MCF 10A (cell line): ENCODE measurements at regions not wholly inside any gene's neighbourhood (a gene's known extent, or its start where the extent isn't known, plus 50 kb on each side); places are given as distances from the start of the nearest gene placed in this dataset.

Experiments
- BruUV-seq: library from RNA; stranded (reverse); fragments of 400-500 nt; replicated peaks from 2 replicates; lab custom pipeline; 2021; lab: Mats Ljungman, UMichigan
- CTCF ChIA-PET: fragments of 300-600 bp; sonication (Branson Sonifier 250); formaldehyde crosslinking; extraction: SDS; loops from one replicate; lab custom pipeline; 2021; ENCODE audit warnings: antibody characterized with exemption, inconsistent platforms; lab: Yijun Ruan, JAX
- POLR2A ChIA-PET: fragments of 300-600, 350-650 bp; sonication (Branson Sonifier 250); formaldehyde crosslinking; extraction: SDS; loops from one replicate; lab custom pipeline; 2020; ENCODE audit warnings: antibody characterized with exemption, inconsistent platforms; lab: Yijun Ruan, JAX
- DNase-seq: peaks from one replicate; pipeline ENCODE4 v3.0.0-alpha.2; 2018; ENCODE audit not compliant: unreplicated experiment
- H3K27ac Mint-ChIP-seq: one replicate; pipeline ENCODE4 v1.8.0; 2022; ENCODE audit warnings: mild to moderate bottlenecking, low read depth, mixed read lengths; ENCODE audit not compliant: unreplicated experiment
- H3K27me3 Mint-ChIP-seq: one replicate; pipeline ENCODE4 v1.8.0; 2022; ENCODE audit warnings: mixed read lengths; ENCODE audit not compliant: insufficient read depth, unreplicated experiment
- H3K36me3 Mint-ChIP-seq: one replicate; pipeline ENCODE4 v1.8.0; 2022; ENCODE audit warnings: mild to moderate bottlenecking, moderate library complexity, mixed read lengths; ENCODE audit not compliant: insufficient read depth, unreplicated experiment
- H3K4me1 Mint-ChIP-seq: one replicate; pipeline ENCODE4 v1.8.0; 2022; ENCODE audit warnings: mixed read lengths; ENCODE audit not compliant: insufficient read depth, unreplicated experiment
- H3K4me3 Mint-ChIP-seq: one replicate; pipeline ENCODE4 v1.8.0; 2022; ENCODE audit warnings: mild to moderate bottlenecking, moderate library complexity, mixed read lengths; ENCODE audit not compliant: unreplicated experiment
- H3K9me3 Mint-ChIP-seq: one replicate; pipeline ENCODE4 v1.8.0; 2022; ENCODE audit warnings: mixed read lengths; ENCODE audit not compliant: unreplicated experiment
- CTCF ChIP-seq: fragments of 200-600 bp; IDR thresholded peaks from one replicate; pipeline ENCODE4 v1.8.0; 2022; ENCODE audit warnings: antibody characterized with exemption, mild to moderate bottlenecking; ENCODE audit not compliant: unreplicated experiment
- intact Hi-C: fragments of 100-400 bp; cut with micrococcal nuclease; formaldehyde crosslinking; loops from 2 replicates; pipeline ENCODE4 v1.14.1; 2022

- Mint-ChIP-seq H3K4me1 (peaks cover 26% of the 10 kb centered on the region), H3K9me3 (no peaks in the 10 kb centered on the region), H3K4me3 (no peak overlapping the region), H3K36me3 (no peaks in the 10 kb centered on the region), H3K27ac (no peak overlapping the region), H3K27me3 (no peaks in the 10 kb centered on the region)
- DNase-seq, result no peak
- no peak for TF ChIP-seq CTCF
- POLR2A ChIA-PET, result no interaction called here
- intact Hi-C loops, result no loop called here
- no TSS peak for BruUV-seq
- CTCF ChIA-PET, result no interaction called here
Measured at GRCh38 chr15:70319466-70319865, 221.7 kb upstream of the TLE3 start.

GRCh38 chr15:70318594-70319465, 221.1 kb upstream of the TLE3 start:
- Mint-ChIP-seq H3K4me3 (no peak overlapping the region), H3K27me3 (no peaks in the 10 kb centered on the region), H3K4me1 (peaks cover 19% of the 10 kb centered on the region), H3K36me3 (no peaks in the 10 kb centered on the region), H3K9me3 (no peaks in the 10 kb centered on the region), H3K27ac (no peak overlapping the region)
- BruUV-seq, result no TSS peak
- ChIA-PET POLR2A (no interaction called here), CTCF (no interaction called here)
- peak; percentile 32 for DNase-seq
- intact Hi-C loops, result no loop called here
- no peak for TF ChIP-seq CTCF

GRCh38 chr15:70316059-70316600, 218.4 kb upstream of the TLE3 start:
- intact Hi-C loops, result no loop called here
- DNase-seq, result no peak
- no peaks in the 10 kb centered on the region for H3K36me3 Mint-ChIP-seq
- no peaks in the 10 kb centered on the region for H3K9me3 Mint-ChIP-seq
- no TSS peak for BruUV-seq
- H3K4me1 Mint-ChIP-seq, result peaks cover 15% of the 10 kb centered on the region
- TF ChIP-seq CTCF, result no peak
- no peaks in the 10 kb centered on the region for H3K27me3 Mint-ChIP-seq
- no peak overlapping the region for H3K4me3 Mint-ChIP-seq
- CTCF ChIA-PET, result interaction anchor here (0.6 kb wide), 1 partner anchor 25 kb away, joined by 3 read pairs; no protein-coding TSS in a partner anchor
- POLR2A ChIA-PET, result interaction anchor here (0.6 kb wide), 1 partner anchor 120 kb away, joined by 3 read pairs; no protein-coding TSS in a partner anchor
- no peak overlapping the region for H3K27ac Mint-ChIP-seq

GRCh38 chr15:70315431-70315830, 217.7 kb upstream of the TLE3 start:
- no peaks in the 10 kb centered on the region for H3K9me3 Mint-ChIP-seq
- no TSS peak for BruUV-seq
- H3K4me3 Mint-ChIP-seq, result no peak overlapping the region
- no peaks in the 10 kb centered on the region for H3K36me3 Mint-ChIP-seq
- intact Hi-C loops, result no loop called here
- TF ChIP-seq CTCF, result no peak
- no peak for DNase-seq
- no peaks in the 10 kb centered on the region for H3K27me3 Mint-ChIP-seq
- POLR2A ChIA-PET, result no interaction called here
- CTCF ChIA-PET, result interaction anchor here (0.5 kb wide), 1 partner anchor 223 kb away, joined by 3 read pairs; no protein-coding TSS in a partner anchor
- H3K27ac Mint-ChIP-seq, result no peak overlapping the region
- peaks cover 15% of the 10 kb centered on the region for H3K4me1 Mint-ChIP-seq
